OCI-LY7 (cell line): ENCODE measurements at regions not wholly inside any gene's neighbourhood (a gene's known extent, or its start where the extent isn't known, plus 50 kb on each side); places are given as distances from the start of the nearest gene placed in this dataset.
"Not testable (repeated sequence)": the region's sequence is repeated elsewhere in the genome, so short reads cannot be mapped to it uniquely, and the experiment has no call there.

Experiments used
- CTCF ChIP-seq: fragments of 200-600 bp; sonication (generic); conservative IDR thresholded peaks from 2 replicates; pipeline ENCODE4 v1.5.1; 2014; ENCODE audit warnings: mild to moderate bottlenecking, antibody characterized with exemption, low read length, moderate library complexity, mixed read lengths
- EZH2phosphoT487 ChIP-seq: fragments of 200-600 bp; sonication (generic); IDR thresholded peaks from 2 replicates; pipeline ENCODE4 v1.6.1; 2018; ENCODE audit warnings: low read depth, borderline replicate concordance, mild to moderate bottlenecking, mixed run types, antibody characterized with exemption, low read length, moderate library complexity, mixed read lengths

- not testable (repeated sequence) for TF ChIP-seq CTCF, EZH2phosphoT487
Observed at GRCh38 chr9:18305167-18305806, 168.7 kb upstream of the ADAMTSL1 start.
